ENCODE measurements at regions not wholly inside any gene's neighbourhood (a gene's known extent, or its start where the extent isn't known, plus 50 kb on each side); places are given as distances from the start of the nearest gene placed in this dataset.

DNA sequence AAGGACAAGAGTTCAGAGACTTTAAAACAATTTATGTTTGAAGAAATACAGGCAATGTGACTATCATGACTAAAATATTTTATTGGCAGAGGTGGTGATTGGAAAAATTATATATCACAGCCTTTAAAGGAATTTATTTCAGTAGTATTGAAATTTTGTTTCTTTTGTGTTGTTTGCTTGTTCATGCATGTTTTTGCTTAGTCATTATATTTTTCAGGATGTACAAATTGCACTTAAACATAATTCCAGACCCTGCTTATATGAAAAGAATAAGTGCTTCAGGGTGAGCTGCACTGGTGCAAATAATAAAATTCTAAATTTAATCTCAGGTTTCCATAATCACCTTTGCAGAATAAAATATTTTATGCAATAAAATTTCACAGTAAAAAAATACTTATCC lies 283.3 kb downstream of the PPP1R3A start:
- Histone ChIP-seq H3K9me3 (no peaks in the 10 kb centered on the region), H3K4me1 (no peaks in the 10 kb centered on the region), H3K27ac (no peak overlapping the region), H3K27me3 (no peaks in the 10 kb centered on the region), H3K4me3 (no peak overlapping the region), H3K36me3 (no peaks in the 10 kb centered on the region)
- no peak for TF ChIP-seq POLR2A (IDR thresholded peaks at IDR 0.05)
- TF ChIP-seq, protein P1, sequence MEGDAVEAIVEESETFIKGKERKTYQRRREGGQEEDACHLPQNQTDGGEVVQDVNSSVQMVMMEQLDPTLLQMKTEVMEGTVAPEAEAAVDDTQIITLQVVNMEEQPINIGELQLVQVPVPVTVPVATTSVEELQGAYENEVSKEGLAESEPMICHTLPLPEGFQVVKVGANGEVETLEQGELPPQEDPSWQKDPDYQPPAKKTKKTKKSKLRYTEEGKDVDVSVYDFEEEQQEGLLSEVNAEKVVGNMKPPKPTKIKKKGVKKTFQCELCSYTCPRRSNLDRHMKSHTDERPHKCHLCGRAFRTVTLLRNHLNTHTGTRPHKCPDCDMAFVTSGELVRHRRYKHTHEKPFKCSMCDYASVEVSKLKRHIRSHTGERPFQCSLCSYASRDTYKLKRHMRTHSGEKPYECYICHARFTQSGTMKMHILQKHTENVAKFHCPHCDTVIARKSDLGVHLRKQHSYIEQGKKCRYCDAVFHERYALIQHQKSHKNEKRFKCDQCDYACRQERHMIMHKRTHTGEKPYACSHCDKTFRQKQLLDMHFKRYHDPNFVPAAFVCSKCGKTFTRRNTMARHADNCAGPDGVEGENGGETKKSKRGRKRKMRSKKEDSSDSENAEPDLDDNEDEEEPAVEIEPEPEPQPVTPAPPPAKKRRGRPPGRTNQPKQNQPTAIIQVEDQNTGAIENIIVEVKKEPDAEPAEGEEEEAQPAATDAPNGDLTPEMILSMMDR (IDR thresholded peaks at IDR 0.05) = no peak
- intact Hi-C loops (cut with DNase I) = no loop called here
- no peak for DNase-seq

DNA sequence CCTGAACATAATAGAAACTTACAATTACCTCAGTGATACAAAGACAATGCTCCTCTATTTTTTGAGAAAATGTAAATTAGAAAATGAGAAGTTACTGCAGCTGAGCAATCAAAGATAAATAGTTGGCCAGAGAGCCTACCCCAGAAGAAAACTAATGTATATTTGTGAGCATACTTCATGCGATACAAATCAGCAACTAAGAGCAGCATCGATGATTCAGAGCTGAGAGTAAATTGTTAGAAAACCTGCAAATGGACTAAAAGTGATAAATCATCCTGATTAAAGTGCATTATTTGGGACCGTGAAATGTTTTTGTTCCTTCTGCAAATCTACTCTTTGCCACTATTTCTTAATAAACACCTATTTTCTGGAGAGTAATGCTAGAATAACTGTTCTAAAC lies 285.7 kb downstream of the PPP1R3A start:
- TF ChIP-seq, protein P1 (IDR thresholded peaks at IDR 0.05) = no peak
- TF ChIP-seq POLR2A (IDR thresholded peaks at IDR 0.05) = no peak
- intact Hi-C loops (cut with DNase I) = no loop called here
- H3K4me3 ChIP-seq = no peak overlapping the region
- whole genome bisulfite sequencing, 2 donors = 69 to 70% methylated on average over 3 of the region's 3 CpGs
- no peak overlapping the region for H3K27ac ChIP-seq
- no peaks in the 10 kb centered on the region for H3K36me3 ChIP-seq
- no peaks in the 10 kb centered on the region for H3K27me3 ChIP-seq
- no peak for DNase-seq
- no peaks in the 10 kb centered on the region for H3K4me1 ChIP-seq
- no peaks in the 10 kb centered on the region for H3K9me3 ChIP-seq

GRCh38 chr7:113628948-113629847 lies 289.6 kb downstream of the PPP1R3A start:
- Histone ChIP-seq H3K4me1 (no peaks in the 10 kb centered on the region), H3K4me3 (no peak overlapping the region), H3K27ac (no peak overlapping the region), H3K9me3 (no peaks in the 10 kb centered on the region), H3K36me3 (no peaks in the 10 kb centered on the region), H3K27me3 (no peaks in the 10 kb centered on the region)
- no peak for TF ChIP-seq POLR2A (IDR thresholded peaks at IDR 0.05)
- TF ChIP-seq, protein P1 (IDR thresholded peaks at IDR 0.05) = no peak
- 63 to 71% methylated on average over 6 of the region's 6 CpGs for WGBS, 2 donors
- DNase-seq = no peak
- intact Hi-C loops (cut with DNase I) = no loop called here

DNA sequence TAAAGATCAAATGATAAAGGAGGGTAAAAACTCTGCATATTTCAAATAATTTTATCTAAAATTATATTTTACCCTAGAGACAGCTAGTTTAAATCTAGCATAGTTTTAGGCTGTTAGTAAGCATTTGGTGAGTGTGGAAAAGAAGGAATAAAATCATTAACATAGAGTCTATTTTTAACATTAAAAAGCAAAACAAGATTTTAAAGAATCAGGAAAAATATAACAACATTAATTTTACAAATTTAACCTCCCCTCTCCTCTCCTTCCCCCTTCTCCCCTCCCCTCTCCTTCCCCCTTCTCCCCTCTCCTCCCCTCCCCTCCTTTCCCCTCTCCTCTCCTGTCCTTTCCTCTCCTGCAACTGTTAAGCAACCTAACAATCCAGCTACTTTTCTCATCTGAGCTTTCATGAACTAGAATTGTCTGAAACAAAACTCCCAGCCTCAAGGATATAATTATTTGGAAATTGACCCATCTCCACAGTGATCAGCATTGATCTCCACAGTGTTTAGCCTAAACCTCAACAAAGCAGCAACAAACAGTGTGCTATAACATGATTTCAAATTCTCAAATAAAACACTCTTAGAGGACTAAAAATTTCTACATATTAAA lies 293.2 kb downstream of the PPP1R3A start:
- H3K36me3 ChIP-seq = no peaks in the 10 kb centered on the region
- H3K4me3 ChIP-seq = no peak overlapping the region
- H3K9me3 ChIP-seq = no peaks in the 10 kb centered on the region
- intact Hi-C loops (cut with DNase I) = no loop called here
- no peak for DNase-seq
- no peaks in the 10 kb centered on the region for H3K27me3 ChIP-seq
- H3K27ac ChIP-seq = no peak overlapping the region
- H3K4me1 ChIP-seq = no peaks in the 10 kb centered on the region
- no peak for TF ChIP-seq POLR2A (IDR thresholded peaks at IDR 0.05)
- TF ChIP-seq, protein P1 (IDR thresholded peaks at IDR 0.05) = no peak

- intact Hi-C loops (cut with DNase I) = no loop called here
- H3K27me3 ChIP-seq = no peaks in the 10 kb centered on the region
- no peaks in the 10 kb centered on the region for H3K36me3 ChIP-seq
- no peak for DNase-seq
- WGBS, 2 donors = 45% methylated on average over 1 of the region's 1 CpG; no CpG with 5 or more reads in 1 of the 2 donors
- H3K9me3 ChIP-seq = peaks cover 0 to 6% (median 0%) of the 10 kb centered on the region in 3 donors
- TF ChIP-seq, protein P1 (IDR thresholded peaks at IDR 0.05) = no peak
- no peak for TF ChIP-seq POLR2A (IDR thresholded peaks at IDR 0.05)
- H3K27ac ChIP-seq = no peak overlapping the region
- H3K4me1 ChIP-seq = no peaks in the 10 kb centered on the region
- no peak overlapping the region for H3K4me3 ChIP-seq
Observed at GRCh38 chr7:113622796-113623195, 296.0 kb downstream of the PPP1R3A start.

All from esophagus squamous epithelium (tissue), 5 donors.